Spleen (tissue), 11 donors: ENCODE measurements at regions not wholly inside any gene's neighbourhood (a gene's known extent, or its start where the extent isn't known, plus 50 kb on each side); places are given as distances from the start of the nearest gene placed in this dataset.
"Not testable (repeated sequence)": the region's sequence is repeated elsewhere in the genome, so short reads cannot be mapped to it uniquely, and the experiment has no call there.

Source experiments
- DNase-seq: peaks from one replicate; pipeline ENCODE4 v3.0.0-alpha.2; 2020
- H3K27ac ChIP-seq, 8 donors: fragments of 200-600 bp; sonication (generic) in 7 of 8; 1 replicate in 4 of 8; 2 replicates in 4 of 8; pipeline versions ENCODE4 v1.5.0 to v1.8.0; 2016 to 2021; ENCODE audit warnings: inconsistent platforms in 4 of 8, mild to moderate bottlenecking in 4 of 8, moderate library complexity in 1 of 8
- H3K27me3 ChIP-seq, 7 donors: fragments of 200-600 bp; sonication (generic) in 6 of 7; replicated peaks in 1 of 7; 1 replicate in 4 of 7; 2 replicates in 3 of 7; pipeline versions ENCODE4 v1.5.0 to v1.8.0; 2016 to 2021; ENCODE audit warnings: inconsistent platforms in 3 of 7, mild to moderate bottlenecking in 1 of 7
- H3K36me3 ChIP-seq, 6 donors: fragments of 200-600 bp; sonication (generic) in 5 of 6; 1 replicate in 4 of 6; 2 replicates in 2 of 6; pipeline versions ENCODE4 v1.5.0 to v1.8.0; 2016 to 2021; ENCODE audit warnings: inconsistent platforms in 2 of 6
- H3K4me1 ChIP-seq, 6 donors: fragments of 200-600 bp; sonication (generic) in 5 of 6; 1 replicate in 3 of 6; 2 replicates in 3 of 6; pipeline versions ENCODE4 v1.5.0 to v1.8.0; 2016 to 2021; ENCODE audit warnings: inconsistent platforms in 3 of 6
- H3K4me3 ChIP-seq, 8 donors: fragments of 200-600 bp; sonication (generic) in 7 of 8; 1 replicate in 4 of 8; 2 replicates in 4 of 8; pipeline versions ENCODE4 v1.5.0 to v1.8.0; 2016 to 2021; ENCODE audit warnings: inconsistent platforms in 4 of 8, mild to moderate bottlenecking in 4 of 8, moderate library complexity in 2 of 8
- H3K9me3 ChIP-seq, 8 donors: fragments of 200-600 bp; sonication (generic) in 7 of 8; 1 replicate in 4 of 8; 2 replicates in 4 of 8; pipeline versions ENCODE4 v1.5.0 to v1.8.0; 2016 to 2021; ENCODE audit warnings: inconsistent platforms in 4 of 8
- CTCF ChIP-seq, 11 experiments: fragments of 200-600 bp in 7 of 11; fragments of 450-650 bp in 4 of 11; sonication (generic) in 4 of 11; IDR thresholded peaks in 8 of 11; conservative IDR thresholded peaks in 3 of 11; 1 replicate in 7 of 11; 2 replicates in 4 of 11; pipeline versions ENCODE4 v1.4.0 to v1.8.0; 2016 to 2021; ENCODE audit warnings: antibody characterized with exemption in 11 of 11, inconsistent platforms in 4 of 11, mild to moderate bottlenecking in 1 of 11
- POLR2A ChIP-seq, 3 donors: fragments of 450-650 bp; IDR thresholded peaks; one replicate each; pipeline ENCODE4 v1.5.1; 2017; ENCODE audit warnings: antibody characterized with exemption in 3 of 3, mild to moderate bottlenecking in 1 of 3
- POLR2AphosphoS5 ChIP-seq, 3 donors: sonication (generic); formaldehyde crosslinking; IDR thresholded peaks; one replicate each; pipeline ENCODE4 v1.5.1; 2017; ENCODE audit warnings: antibody characterized with exemption in 3 of 3
- WGBS, 5 donors: extraction: QIAGEN DNeasy Blood & Tissue Kit in 3 of 5; methylation state at CpG; one replicate each; pipeline versions ENCODE4 v1.1.5 to v1.1.7; 2013 to 2018; 5-methylcytosine and 5-hydroxymethylcytosine counted together
- intact Hi-C: fragments of 100-400 bp; cut with DNase I; formaldehyde crosslinking; loops from one replicate; pipeline ENCODE4 v1.15.0; 2023; ENCODE audit warnings: low total_unique reads
- donor health status: healthy with polysubstance abuse.
- donor health status: DM: no; HTN: no; CAD: no; lungs with moderate emphysema.
- donor health status: DM: no; HTN: no; CAD: no.
- donor health status: Bipolar disorder and iron deficiency.
- donor health status: healthy.
- donor health status: DM: no; HTN: no; CAD: no.
- donor health status: DM: yes; HTN: yes; CAD: no.

- TF ChIP-seq POLR2AphosphoS5 (IDR thresholded peaks at IDR 0.05) = no peak
- no peak for TF ChIP-seq CTCF (IDR thresholded peaks at IDR 0.05 in 8 of 11, conservative IDR thresholded peaks at IDR 0.05 in 3 of 11)
- TF ChIP-seq POLR2A (IDR thresholded peaks at IDR 0.05) = no peak
- Histone ChIP-seq H3K9me3 (peaks cover 0 to 6% (median 0%) of the 10 kb centered on the region in 8 donors), H3K4me3 (no peak overlapping the region), H3K4me1 (no peaks in the 10 kb centered on the region), H3K27ac (no peak overlapping the region), H3K36me3 (no peaks in the 10 kb centered on the region), H3K27me3 (no peaks in the 10 kb centered on the region)
- DNase-seq = no peak
- intact Hi-C loops = no loop called here
- 87 to 98% (median 94%) methylated on average over 4 of the region's 4 CpGs for WGBS, 5 donors
Measured at GRCh38 chr6:131492932-131493573, 80.0 kb upstream of the ARG1 start.

- DNase-seq, H3K4me3 ChIP-seq, H3K9me3 ChIP-seq, H3K4me1 ChIP-seq, H3K27me3 ChIP-seq, H3K36me3 ChIP-seq, H3K27ac ChIP-seq, intact Hi-C loops: not testable (repeated sequence)
- WGBS, 5 donors = 85 to 93% (median 89%) methylated on average over 3 to 5 of the region's 5 CpGs
Measured at GRCh38 chr6:131504387-131504786, 68.6 kb upstream of the ARG1 start.

- intact Hi-C loops = no loop called here
- Histone ChIP-seq H3K9me3 (peaks cover 0 to 16% (median 6%) of the 10 kb centered on the region in 8 donors), H3K36me3 (no peaks in the 10 kb centered on the region), H3K4me1 (no peaks in the 10 kb centered on the region), H3K4me3 (no peak overlapping the region), H3K27me3 (no peaks in the 10 kb centered on the region), H3K27ac (no peak overlapping the region)
- 75 to 89% (median 80%) methylated on average over 5 of the region's 5 CpGs for WGBS, 5 donors
- DNase-seq = no peak
- TF ChIP-seq POLR2A (IDR thresholded peaks at IDR 0.05) (no peak), CTCF (IDR thresholded peaks at IDR 0.05 in 8 of 11, conservative IDR thresholded peaks at IDR 0.05 in 3 of 11) (no peak), POLR2AphosphoS5 (IDR thresholded peaks at IDR 0.05) (no peak)
Measured at GRCh38 chr6:131510094-131510493, 62.9 kb upstream of the ARG1 start.

GRCh38 chr6:131510591-131510990 is 62.4 kb upstream of the ARG1 start:
- intact Hi-C loops = no loop called here
- no peaks in the 10 kb centered on the region for H3K4me1 ChIP-seq
- no peak overlapping the region for H3K4me3 ChIP-seq
- no peaks in the 10 kb centered on the region for H3K36me3 ChIP-seq
- TF ChIP-seq POLR2AphosphoS5 (IDR thresholded peaks at IDR 0.05) (no peak), CTCF (IDR thresholded peaks at IDR 0.05 in 8 of 11, conservative IDR thresholded peaks at IDR 0.05 in 3 of 11) (no peak), POLR2A (IDR thresholded peaks at IDR 0.05) (no peak)
- no peak overlapping the region for H3K27ac ChIP-seq
- no peaks in the 10 kb centered on the region for H3K27me3 ChIP-seq
- DNase-seq = no peak
- peaks cover 0 to 20% (median 7%) of the 10 kb centered on the region in 8 donors for H3K9me3 ChIP-seq
